Neural cell (in vitro differentiated cells): ENCODE measurements at regions not wholly inside any gene's neighbourhood (a gene's known extent, or its start where the extent isn't known, plus 50 kb on each side); places are given as distances from the start of the nearest gene placed in this dataset.

Experiments used
- H2AFZ ChIP-seq: fragments of 200-600, 300-800 bp; sonication (generic), shearing (Covaris generic); 2 replicates; pipeline ENCODE4 v1.6.0; 2014; ENCODE audit warnings: low read depth, mild to moderate bottlenecking, antibody characterized with exemption, low read length, moderate library complexity
- H3F3A ChIP-seq: fragments of 200-600 bp; shearing (Covaris generic); 2 replicates; pipeline ENCODE4 v1.6.1; 2016; ENCODE audit warnings: mild to moderate bottlenecking, moderate library complexity, mixed read lengths, antibody characterized with exemption, low read length; ENCODE audit not compliant: insufficient read depth, poor library complexity, severe bottlenecking
- H3K27ac ChIP-seq: fragments of 200-600, 300-800 bp; sonication (generic), shearing (Covaris generic); 2 replicates; pipeline ENCODE4 v1.5.1; 2014; ENCODE audit warnings: mild to moderate bottlenecking, low read length, moderate library complexity
- H3K27me3 ChIP-seq: fragments of 300-800, 200-600 bp; sonication (generic), shearing (Covaris generic); 2 replicates; pipeline ENCODE4 v1.6.0; 2014; ENCODE audit warnings: mild to moderate bottlenecking, low read depth, low read length, moderate library complexity; ENCODE audit not compliant: insufficient read depth
- H3K36me3 ChIP-seq: fragments of 300-800, 200-600 bp; sonication (generic), shearing (Covaris generic); 2 replicates; pipeline ENCODE4 v1.5.1; 2014; ENCODE audit warnings: mild to moderate bottlenecking, antibody characterized with exemption, low read length, moderate library complexity; ENCODE audit not compliant: insufficient read depth
- H3K4me2 ChIP-seq: fragments of 300-800, 200-600 bp; sonication (generic), shearing (Covaris generic); 2 replicates; pipeline ENCODE4 v1.6.0; 2014; ENCODE audit warnings: mild to moderate bottlenecking, low read length
- H3K4me3 ChIP-seq: fragments of 300-800, 200-600 bp; sonication (generic), shearing (Covaris generic); 2 replicates; pipeline ENCODE4 v1.5.1; 2014; ENCODE audit warnings: mild to moderate bottlenecking, low read length, moderate library complexity
- H3K79me2 ChIP-seq: fragments of 200-600 bp; shearing (Covaris generic); replicated peaks from 2 replicates; pipeline ENCODE4 v1.6.0; 2014; ENCODE audit warnings: mild to moderate bottlenecking, low read length, moderate library complexity; ENCODE audit not compliant: insufficient read depth
- H3K9ac ChIP-seq: fragments of 300-800, 200-600 bp; sonication (generic), shearing (Covaris generic); 2 replicates; pipeline ENCODE4 v1.6.1; 2016; ENCODE audit warnings: mild to moderate bottlenecking, low read length, mixed read lengths
- H3K9me2 ChIP-seq: fragments of 200-600 bp; shearing (Covaris generic); 2 replicates; pipeline ENCODE4 v1.6.1; 2016; ENCODE audit warnings: mild to moderate bottlenecking, low read length, mixed read lengths; ENCODE audit not compliant: insufficient read depth
- H3K9me3 ChIP-seq: fragments of 200-600, 300-800 bp; sonication (generic), shearing (Covaris generic); 2 replicates; pipeline ENCODE4 v1.6.1; 2016; ENCODE audit warnings: mild to moderate bottlenecking, mixed run types, low read length, moderate library complexity, mixed read lengths
- H4K20me1 ChIP-seq: fragments of 200-600 bp; shearing (Covaris generic); 2 replicates; pipeline ENCODE4 v1.6.1; 2016; ENCODE audit warnings: mild to moderate bottlenecking, mixed run types; ENCODE audit not compliant: insufficient read depth
- EP300 ChIP-seq: fragments of 450-650 bp; conservative IDR thresholded peaks from 2 replicates; pipeline ENCODE4 v1.6.1; 2014; ENCODE audit warnings: antibody characterized with exemption, mild to moderate bottlenecking, moderate library complexity; ENCODE audit not compliant: poor library complexity, severe bottlenecking
- EZH2 ChIP-seq: fragments of 200-600, 300-800 bp; shearing (Covaris generic), sonication (generic); IDR thresholded peaks from 2 replicates; pipeline ENCODE4 v1.6.1; 2014; ENCODE audit warnings: antibody characterized with exemption, low read length, borderline replicate concordance, mild to moderate bottlenecking; ENCODE audit not compliant: insufficient read depth, poor library complexity, severe bottlenecking
- MXI1 ChIP-seq: fragments of 450-650 bp; conservative IDR thresholded peaks from 2 replicates; pipeline ENCODE4 v1.6.1; 2014; ENCODE audit warnings: antibody characterized with exemption, mild to moderate bottlenecking; ENCODE audit not compliant: poor library complexity, severe bottlenecking
- POLR2AphosphoS5 ChIP-seq: IDR thresholded peaks from 2 replicates; pipeline ENCODE4 v1.6.1; 2012
- RAD21 ChIP-seq: fragments of 450-650 bp; conservative IDR thresholded peaks from 2 replicates; pipeline ENCODE4 v1.6.1; 2014; ENCODE audit warnings: antibody characterized with exemption, mild to moderate bottlenecking, moderate library complexity
- SMC3 ChIP-seq: fragments of 450-650 bp; conservative IDR thresholded peaks from 2 replicates; pipeline ENCODE4 v1.6.1; 2014; ENCODE audit warnings: antibody characterized with exemption, mild to moderate bottlenecking, moderate library complexity; ENCODE audit not compliant: poor library complexity
- TAF1 ChIP-seq: IDR thresholded peaks from 2 replicates; pipeline ENCODE4 v1.6.1; 2012; ENCODE audit warnings: low read depth
- TF ChIP-seq, protein P1 (sequence below): IDR thresholded peaks from 2 replicates; pipeline ENCODE4 v1.6.1; 2012; ENCODE audit warnings: borderline replicate concordance
- TF ChIP-seq, protein P2 (sequence below): fragments of 450-650 bp; IDR thresholded peaks from 2 replicates; pipeline ENCODE4 v1.5.1; 2014; ENCODE audit warnings: antibody characterized with exemption, mild to moderate bottlenecking, moderate library complexity; ENCODE audit not compliant: poor library complexity, severe bottlenecking

DNA sequence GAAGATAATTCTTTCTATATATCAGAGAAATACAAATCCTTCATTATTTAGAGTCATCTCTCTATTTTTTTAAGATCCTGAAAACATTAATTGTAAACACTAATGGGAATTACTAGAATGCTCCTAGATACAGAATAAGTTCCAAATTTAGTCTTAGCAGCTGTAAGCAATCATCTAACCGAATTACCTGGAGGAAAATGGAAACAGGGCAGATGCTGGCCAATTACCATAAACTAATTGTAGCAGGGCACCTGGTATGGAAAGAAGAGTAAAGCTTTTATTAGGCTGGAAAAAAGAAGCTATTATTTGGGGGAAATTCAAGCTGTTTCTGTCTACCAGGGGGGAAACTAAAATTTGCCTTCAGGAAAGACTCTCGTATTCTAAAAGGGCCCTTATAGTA lies 257.5 kb downstream of the MMUT start:
- Histone ChIP-seq H3K9ac (no peak overlapping the region), H3K4me3 (no peak overlapping the region), H3K4me2 (no peak overlapping the region), H3K9me3 (no peaks in the 10 kb centered on the region), H3K27me3 (no peaks in the 10 kb centered on the region), H4K20me1 (no peaks in the 10 kb centered on the region), H3K79me2 (no peaks in the 10 kb centered on the region), H3F3A (no peaks in the 10 kb centered on the region), H3K36me3 (no peaks in the 10 kb centered on the region), H2AFZ (no peak overlapping the region), H3K9me2 (no peaks in the 10 kb centered on the region), H3K27ac (no peak overlapping the region)
- no peak for TF ChIP-seq EP300
- TF ChIP-seq, protein P1, sequence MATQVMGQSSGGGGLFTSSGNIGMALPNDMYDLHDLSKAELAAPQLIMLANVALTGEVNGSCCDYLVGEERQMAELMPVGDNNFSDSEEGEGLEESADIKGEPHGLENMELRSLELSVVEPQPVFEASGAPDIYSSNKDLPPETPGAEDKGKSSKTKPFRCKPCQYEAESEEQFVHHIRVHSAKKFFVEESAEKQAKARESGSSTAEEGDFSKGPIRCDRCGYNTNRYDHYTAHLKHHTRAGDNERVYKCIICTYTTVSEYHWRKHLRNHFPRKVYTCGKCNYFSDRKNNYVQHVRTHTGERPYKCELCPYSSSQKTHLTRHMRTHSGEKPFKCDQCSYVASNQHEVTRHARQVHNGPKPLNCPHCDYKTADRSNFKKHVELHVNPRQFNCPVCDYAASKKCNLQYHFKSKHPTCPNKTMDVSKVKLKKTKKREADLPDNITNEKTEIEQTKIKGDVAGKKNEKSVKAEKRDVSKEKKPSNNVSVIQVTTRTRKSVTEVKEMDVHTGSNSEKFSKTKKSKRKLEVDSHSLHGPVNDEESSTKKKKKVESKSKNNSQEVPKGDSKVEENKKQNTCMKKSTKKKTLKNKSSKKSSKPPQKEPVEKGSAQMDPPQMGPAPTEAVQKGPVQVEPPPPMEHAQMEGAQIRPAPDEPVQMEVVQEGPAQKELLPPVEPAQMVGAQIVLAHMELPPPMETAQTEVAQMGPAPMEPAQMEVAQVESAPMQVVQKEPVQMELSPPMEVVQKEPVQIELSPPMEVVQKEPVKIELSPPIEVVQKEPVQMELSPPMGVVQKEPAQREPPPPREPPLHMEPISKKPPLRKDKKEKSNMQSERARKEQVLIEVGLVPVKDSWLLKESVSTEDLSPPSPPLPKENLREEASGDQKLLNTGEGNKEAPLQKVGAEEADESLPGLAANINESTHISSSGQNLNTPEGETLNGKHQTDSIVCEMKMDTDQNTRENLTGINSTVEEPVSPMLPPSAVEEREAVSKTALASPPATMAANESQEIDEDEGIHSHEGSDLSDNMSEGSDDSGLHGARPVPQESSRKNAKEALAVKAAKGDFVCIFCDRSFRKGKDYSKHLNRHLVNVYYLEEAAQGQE = no peak
- TF ChIP-seq, protein P2, sequence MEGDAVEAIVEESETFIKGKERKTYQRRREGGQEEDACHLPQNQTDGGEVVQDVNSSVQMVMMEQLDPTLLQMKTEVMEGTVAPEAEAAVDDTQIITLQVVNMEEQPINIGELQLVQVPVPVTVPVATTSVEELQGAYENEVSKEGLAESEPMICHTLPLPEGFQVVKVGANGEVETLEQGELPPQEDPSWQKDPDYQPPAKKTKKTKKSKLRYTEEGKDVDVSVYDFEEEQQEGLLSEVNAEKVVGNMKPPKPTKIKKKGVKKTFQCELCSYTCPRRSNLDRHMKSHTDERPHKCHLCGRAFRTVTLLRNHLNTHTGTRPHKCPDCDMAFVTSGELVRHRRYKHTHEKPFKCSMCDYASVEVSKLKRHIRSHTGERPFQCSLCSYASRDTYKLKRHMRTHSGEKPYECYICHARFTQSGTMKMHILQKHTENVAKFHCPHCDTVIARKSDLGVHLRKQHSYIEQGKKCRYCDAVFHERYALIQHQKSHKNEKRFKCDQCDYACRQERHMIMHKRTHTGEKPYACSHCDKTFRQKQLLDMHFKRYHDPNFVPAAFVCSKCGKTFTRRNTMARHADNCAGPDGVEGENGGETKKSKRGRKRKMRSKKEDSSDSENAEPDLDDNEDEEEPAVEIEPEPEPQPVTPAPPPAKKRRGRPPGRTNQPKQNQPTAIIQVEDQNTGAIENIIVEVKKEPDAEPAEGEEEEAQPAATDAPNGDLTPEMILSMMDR = no peak
- TF ChIP-seq SMC3 = no peak
- TF ChIP-seq POLR2AphosphoS5 = no peak
- TF ChIP-seq EZH2 = no peak
- no peak for TF ChIP-seq RAD21
- no peak for TF ChIP-seq TAF1
- TF ChIP-seq MXI1 = no peak

DNA sequence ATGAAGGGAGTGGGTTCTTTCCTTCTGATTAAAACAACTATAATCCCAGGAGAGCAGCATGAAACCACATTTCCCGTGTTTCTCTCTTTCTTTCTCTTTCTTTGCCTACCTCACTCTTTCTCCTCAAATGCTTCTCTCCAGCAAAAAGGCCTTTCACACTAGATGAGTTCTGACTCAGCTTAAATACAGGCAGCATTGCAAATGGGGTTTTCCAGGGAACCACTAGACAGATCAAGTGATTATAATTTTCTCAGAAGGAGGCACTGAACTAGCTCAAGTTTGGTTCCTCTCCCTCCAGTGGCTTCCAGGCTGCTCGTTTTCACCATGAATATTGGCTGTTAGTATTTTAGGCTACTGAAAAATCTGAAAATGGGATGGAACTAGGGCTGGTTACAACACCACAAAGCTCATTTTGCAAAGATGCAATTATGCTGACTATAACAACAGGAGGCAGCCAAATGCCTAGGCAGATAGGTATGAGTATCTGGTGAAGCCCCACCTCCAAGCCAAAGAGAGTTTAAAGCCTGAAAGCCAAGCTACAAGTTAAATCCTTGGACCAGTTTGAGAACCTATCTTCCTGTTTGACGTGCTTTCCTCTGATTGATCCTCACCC lies 260.0 kb downstream of the MMUT start:
- TF ChIP-seq TAF1 (no peak), RAD21 (no peak)
- TF ChIP-seq, protein P2 = no peak
- Histone ChIP-seq H3K4me3 (no peak overlapping the region), H3K36me3 (no peaks in the 10 kb centered on the region), H3K9ac (no peak overlapping the region), H3K9me2 (no peaks in the 10 kb centered on the region), H3K4me2 (no peak overlapping the region), H3K27ac (no peak overlapping the region), H3F3A (no peaks in the 10 kb centered on the region), H4K20me1 (no peaks in the 10 kb centered on the region), H3K9me3 (no peaks in the 10 kb centered on the region), H3K27me3 (no peaks in the 10 kb centered on the region), H2AFZ (no peak overlapping the region), H3K79me2 (no peaks in the 10 kb centered on the region)
